GM21526 (cell line): ENCODE measurements at regions not wholly inside any gene's neighbourhood (a gene's known extent, or its start where the extent isn't known, plus 50 kb on each side); places are given as distances from the start of the nearest gene placed in this dataset.

Experiments used
- ATAC-seq: cut with Tn5 transposase; IDR thresholded peaks from one replicate; pipeline ENCODE4 v1.9.1; 2021; ENCODE audit warnings: moderate library complexity; ENCODE audit not compliant: unreplicated experiment, low FRiP score

GRCh38 chr6:21802175-21802822, 208.7 kb downstream of the SOX4 start:
- no peak for ATAC-seq

GRCh38 chr6:21804941-21805610, 211.5 kb downstream of the SOX4 start:
- ATAC-seq = no peak

- no peak for ATAC-seq
Observed at GRCh38 chr6:21807299-21808044, 213.9 kb downstream of the SOX4 start.

- no peak for ATAC-seq
Observed at GRCh38 chr6:21808045-21808470, 214.5 kb downstream of the SOX4 start.

- ATAC-seq = no peak
Observed at GRCh38 chr6:21808551-21809242, 215.1 kb downstream of the SOX4 start.

- ATAC-seq = no peak
Observed at GRCh38 chr6:21811484-21811883, 217.9 kb downstream of the SOX4 start.

- ATAC-seq = no peak
Observed at GRCh38 chr6:21816231-21816630, 222.7 kb downstream of the SOX4 start.

GRCh38 chr6:21820442-21820841, 226.9 kb downstream of the SOX4 start:
- no peak for ATAC-seq

- ATAC-seq = no peak
Observed at GRCh38 chr6:21823371-21823770, 229.8 kb downstream of the SOX4 start.

- ATAC-seq = no peak
Observed at GRCh38 chr6:21824431-21825177, 231.1 kb downstream of the SOX4 start.

GRCh38 chr6:21826023-21826422, 232.5 kb downstream of the SOX4 start:
- no peak for ATAC-seq

GRCh38 chr6:21826904-21827303, 233.4 kb downstream of the SOX4 start:
- ATAC-seq = no peak

- ATAC-seq = no peak
Observed at GRCh38 chr6:21827425-21828202, 234.1 kb downstream of the SOX4 start.

GRCh38 chr6:21828704-21829103, 235.2 kb downstream of the SOX4 start:
- ATAC-seq = no peak

GRCh38 chr6:21829126-21829525, 235.6 kb downstream of the SOX4 start:
- no peak for ATAC-seq

- no peak for ATAC-seq
Observed at GRCh38 chr6:21831521-21832291, 238.2 kb downstream of the SOX4 start.

- no peak for ATAC-seq
Observed at GRCh38 chr6:21836277-21836676, 242.7 kb downstream of the SOX4 start.

- ATAC-seq = no peak
Observed at GRCh38 chr6:21836772-21837425, 243.3 kb downstream of the SOX4 start.
